Natural killer cell (primary cell): ENCODE measurements at regions not wholly inside any gene's neighbourhood (a gene's known extent, or its start where the extent isn't known, plus 50 kb on each side); places are given as distances from the start of the nearest gene placed in this dataset.

Experiments used
- ATAC-seq, 3 donors: fragments of 150-1000 bp in 2 of 3; fragments of 200-7000 bp in 1 of 3; cut with Tn5 transposase; 1 replicate in 1 of 3; 2 replicates in 2 of 3; pipeline ENCODE4 v1.10.0; 2021; ENCODE audit warnings: mild to moderate bottlenecking in 2 of 3, moderate library complexity in 2 of 3
- DNase-seq, 2 donors: peaks; one replicate each; pipeline versions ENCODE4 v3.0.0 to v3.0.0-alpha.2; 2013 to 2021; ENCODE audit warnings: mixed read lengths in 1 of 2
- H3K27ac ChIP-seq: one replicate; pipeline ENCODE4 v1.5.1; 2013; ENCODE audit warnings: mild to moderate bottlenecking, low read length
- H3K27me3 ChIP-seq: one replicate; pipeline ENCODE4 v1.6.1; 2013; ENCODE audit warnings: low read length; ENCODE audit not compliant: control insufficient read depth, insufficient read depth
- H3K36me3 ChIP-seq: one replicate; pipeline ENCODE4 v1.6.1; 2013; ENCODE audit warnings: low read length; ENCODE audit not compliant: control insufficient read depth, insufficient read depth
- H3K4me1 ChIP-seq: one replicate; pipeline ENCODE4 v1.6.1; 2013; ENCODE audit warnings: low read length; ENCODE audit not compliant: control insufficient read depth, insufficient read depth
- H3K4me3 ChIP-seq: one replicate; pipeline ENCODE4 v1.5.1; 2013; ENCODE audit warnings: low read length
- H3K9me3 ChIP-seq: one replicate; pipeline ENCODE4 v1.6.1; 2013; ENCODE audit warnings: low read length; ENCODE audit not compliant: control insufficient read depth, insufficient read depth
- H3K27ac Mint-ChIP-seq, 2 donors: one replicate each; pipeline ENCODE4 v1.8.0; 2022; ENCODE audit warnings: mild to moderate bottlenecking in 2 of 2, mixed read lengths in 2 of 2, moderate library complexity in 1 of 2
- H3K27me3 Mint-ChIP-seq, 2 donors: one replicate each; pipeline ENCODE4 v1.8.0; 2022; ENCODE audit warnings: low read depth in 2 of 2, mixed read lengths in 2 of 2
- H3K36me3 Mint-ChIP-seq: one replicate; pipeline ENCODE4 v1.8.0; 2022; ENCODE audit warnings: mixed read lengths
- H3K4me1 Mint-ChIP-seq, 2 donors: one replicate each; pipeline ENCODE4 v1.8.0; 2022; ENCODE audit warnings: mixed read lengths in 2 of 2
- H3K4me3 Mint-ChIP-seq: one replicate; pipeline ENCODE4 v1.8.0; 2022; ENCODE audit warnings: mild to moderate bottlenecking, moderate library complexity, mixed read lengths
- H3K9me3 Mint-ChIP-seq, 2 donors: one replicate each; pipeline ENCODE4 v1.8.0; 2022; ENCODE audit warnings: mixed read lengths in 2 of 2
- CTCF ChIP-seq: fragments of 200-600 bp; IDR thresholded peaks from one replicate; pipeline ENCODE4 v1.8.0; 2022; ENCODE audit warnings: antibody characterized with exemption
- WGBS: methylation state at CpG from one replicate; pipeline ENCODE4 v1.1.7; 2013; ENCODE audit warnings: missing lambda C conversion rate; ENCODE audit not compliant: insufficient coverage; 5-methylcytosine and 5-hydroxymethylcytosine counted together
- intact Hi-C: fragments of 100-400 bp; cut with micrococcal nuclease; formaldehyde crosslinking; loops from one replicate; pipeline ENCODE4 v1.14.2; 2022

GRCh38 chr11:10938650-10939387 lies 81.0 kb upstream of the ZBED5 start:
- Histone ChIP-seq H3K4me3 (no peak overlapping the region), H3K9me3 (no peaks in the 10 kb centered on the region), H3K27ac (no peak overlapping the region), H3K36me3 (no peaks in the 10 kb centered on the region), H3K4me1 (peaks cover 9% of the 10 kb centered on the region), H3K27me3 (peaks cover 5% of the 10 kb centered on the region)
- 92% methylated on average over 3 of the region's 5 CpGs for WGBS
- intact Hi-C loops = loop anchor here (10.0 kb wide), 1 partner anchor 134 kb away; the partner anchor contains the start of gene EIF4G2
- H3K27ac Mint-ChIP-seq = no peak overlapping the region
- ATAC-seq (no peak), DNase-seq (no peak)
- no peaks in the 10 kb centered on the region for H3K9me3 Mint-ChIP-seq
- H3K4me1 Mint-ChIP-seq = peaks cover 3 to 5% of the 10 kb centered on the region in 2 donors
- no peak for TF ChIP-seq CTCF
- H3K36me3 Mint-ChIP-seq = no peaks in the 10 kb centered on the region
- peaks cover 11 to 27% of the 10 kb centered on the region in 2 donors for H3K27me3 Mint-ChIP-seq
- no peak overlapping the region for H3K4me3 Mint-ChIP-seq

DNA sequence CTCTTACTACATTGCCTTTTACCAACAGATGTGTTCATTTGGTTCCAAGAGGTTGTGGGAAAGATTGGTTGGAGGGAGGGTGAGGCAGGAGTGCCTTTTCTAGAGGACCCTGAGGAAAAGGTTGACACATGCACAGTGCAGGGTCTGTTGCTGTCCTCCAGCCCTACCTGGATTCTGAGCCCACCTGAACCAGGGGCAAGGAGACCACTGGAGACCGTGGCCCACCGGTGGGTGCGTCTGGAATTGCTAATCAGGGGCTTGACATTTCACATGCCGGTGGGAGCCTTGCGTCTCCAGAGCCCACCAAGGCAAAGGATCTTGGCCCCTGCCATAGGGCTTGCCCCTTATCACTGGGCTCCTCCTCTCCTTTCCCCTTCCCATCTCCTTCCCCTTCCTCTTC lies 80.4 kb upstream of the ZBED5 start:
- Histone ChIP-seq H3K4me3 (no peak overlapping the region), H3K27me3 (peaks cover 7% of the 10 kb centered on the region), H3K27ac (no peak overlapping the region), H3K36me3 (no peaks in the 10 kb centered on the region), H3K9me3 (no peaks in the 10 kb centered on the region), H3K4me1 (peaks cover 10% of the 10 kb centered on the region)
- Mint-ChIP-seq H3K9me3 (no peaks in the 10 kb centered on the region), H3K4me1 (peaks cover 8 to 9% of the 10 kb centered on the region in 2 donors), H3K27ac (no peak overlapping the region), H3K4me3 (no peak overlapping the region), H3K27me3 (peaks cover 17 to 33% of the 10 kb centered on the region in 2 donors), H3K36me3 (no peaks in the 10 kb centered on the region)
- 98% methylated on average over 5 of the region's 5 CpGs for WGBS
- DNase-seq = no peak
- ATAC-seq = no peak
- no peak for TF ChIP-seq CTCF
- intact Hi-C loops = loop anchor here (10.0 kb wide), 1 partner anchor 133 kb away; the partner anchor contains the start of gene EIF4G2

DNA sequence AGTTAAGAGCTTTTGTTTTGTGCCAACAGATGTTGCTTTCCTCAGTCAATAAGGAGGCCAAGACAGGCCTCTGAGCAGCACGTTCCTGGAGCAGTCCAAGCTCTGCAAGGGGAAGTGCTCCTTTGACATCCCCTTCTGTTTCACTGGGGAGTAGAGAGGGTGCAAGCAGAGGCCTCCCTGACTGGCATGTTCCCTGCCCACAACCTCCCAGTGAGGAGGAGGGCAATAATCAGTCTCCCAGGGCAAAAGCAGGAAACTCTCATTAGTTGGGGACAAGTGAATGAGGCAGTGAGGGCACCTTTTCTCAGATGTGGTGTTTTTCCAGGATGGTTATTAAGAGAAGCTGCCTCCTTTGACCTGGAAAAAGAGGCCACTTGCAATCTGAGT lies 79.5 kb upstream of the ZBED5 start:
- WGBS = 33% methylated on average over 1 of the region's 1 CpG
- H3K4me1 ChIP-seq = peaks cover 10% of the 10 kb centered on the region
- DNase-seq (no peak), ATAC-seq (no peak)
- H3K27ac ChIP-seq = no peak overlapping the region
- TF ChIP-seq CTCF = no peak
- H3K36me3 Mint-ChIP-seq = no peaks in the 10 kb centered on the region
- H3K36me3 ChIP-seq = no peaks in the 10 kb centered on the region
- H3K4me3 ChIP-seq = no peak overlapping the region
- no peaks in the 10 kb centered on the region for H3K9me3 Mint-ChIP-seq
- H3K4me1 Mint-ChIP-seq = peaks cover 8 to 9% of the 10 kb centered on the region in 2 donors
- intact Hi-C loops = loop anchor here (10.0 kb wide), 1 partner anchor 133 kb away; the partner anchor contains the start of gene EIF4G2
- H3K9me3 ChIP-seq = no peaks in the 10 kb centered on the region
- no peak overlapping the region for H3K27ac Mint-ChIP-seq
- H3K4me3 Mint-ChIP-seq = no peak overlapping the region
- H3K27me3 Mint-ChIP-seq = peaks cover 19 to 36% of the 10 kb centered on the region in 2 donors
- peaks cover 11% of the 10 kb centered on the region for H3K27me3 ChIP-seq
